B cell (primary cell): ENCODE measurements at regions not wholly inside any gene's neighbourhood (a gene's known extent, or its start where the extent isn't known, plus 50 kb on each side); places are given as distances from the start of the nearest gene placed in this dataset.
"Not testable (repeated sequence)": the region's sequence is repeated elsewhere in the genome, so short reads cannot be mapped to it uniquely, and the experiment has no call there.

Experiments used
- EZH2 ChIP-seq: IDR thresholded peaks from 2 replicates; pipeline ENCODE4 v1.6.1; 2012; ENCODE audit warnings: borderline replicate concordance, low read depth, mild to moderate bottlenecking, moderate library complexity, low read length; ENCODE audit not compliant: insufficient read depth, poor library complexity, severe bottlenecking
- TF ChIP-seq, protein P1 (sequence below): fragments of 200-600 bp; IDR thresholded peaks from one replicate; pipeline ENCODE4 v1.8.0; 2022; ENCODE audit warnings: antibody characterized with exemption, mild to moderate bottlenecking

DNA sequence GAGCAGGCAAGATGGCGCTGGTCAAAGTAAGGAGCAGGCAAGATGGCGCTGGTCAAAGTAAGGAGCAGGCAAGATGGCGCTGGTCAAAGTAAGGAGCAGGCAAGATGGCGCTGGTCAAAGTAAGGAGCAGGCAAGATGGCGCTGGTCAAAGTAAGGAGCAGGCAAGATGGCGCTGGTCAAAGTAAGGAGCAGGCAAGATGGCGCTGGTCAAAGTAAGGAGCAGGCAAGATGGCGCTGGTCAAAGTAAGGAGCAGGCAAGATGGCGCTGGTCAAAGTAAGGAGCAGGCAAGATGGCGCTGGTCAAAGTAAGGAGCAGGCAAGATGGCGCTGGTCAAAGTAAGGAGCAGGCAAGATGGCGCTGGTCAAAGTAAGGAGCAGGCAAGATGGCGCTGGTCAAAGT, 382.7 kb downstream of the GLRX3 start:
- TF ChIP-seq, protein P1, sequence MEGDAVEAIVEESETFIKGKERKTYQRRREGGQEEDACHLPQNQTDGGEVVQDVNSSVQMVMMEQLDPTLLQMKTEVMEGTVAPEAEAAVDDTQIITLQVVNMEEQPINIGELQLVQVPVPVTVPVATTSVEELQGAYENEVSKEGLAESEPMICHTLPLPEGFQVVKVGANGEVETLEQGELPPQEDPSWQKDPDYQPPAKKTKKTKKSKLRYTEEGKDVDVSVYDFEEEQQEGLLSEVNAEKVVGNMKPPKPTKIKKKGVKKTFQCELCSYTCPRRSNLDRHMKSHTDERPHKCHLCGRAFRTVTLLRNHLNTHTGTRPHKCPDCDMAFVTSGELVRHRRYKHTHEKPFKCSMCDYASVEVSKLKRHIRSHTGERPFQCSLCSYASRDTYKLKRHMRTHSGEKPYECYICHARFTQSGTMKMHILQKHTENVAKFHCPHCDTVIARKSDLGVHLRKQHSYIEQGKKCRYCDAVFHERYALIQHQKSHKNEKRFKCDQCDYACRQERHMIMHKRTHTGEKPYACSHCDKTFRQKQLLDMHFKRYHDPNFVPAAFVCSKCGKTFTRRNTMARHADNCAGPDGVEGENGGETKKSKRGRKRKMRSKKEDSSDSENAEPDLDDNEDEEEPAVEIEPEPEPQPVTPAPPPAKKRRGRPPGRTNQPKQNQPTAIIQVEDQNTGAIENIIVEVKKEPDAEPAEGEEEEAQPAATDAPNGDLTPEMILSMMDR, result not testable (repeated sequence)
- TF ChIP-seq EZH2, result not testable (repeated sequence)
